ENCODE measurements at regions not wholly inside any gene's neighbourhood (a gene's known extent, or its start where the extent isn't known, plus 50 kb on each side); places are given as distances from the start of the nearest gene placed in this dataset.
A peak's percentile ranks its signal among the peaks of the same experiment; 100 is the strongest.
"Not testable (repeated sequence)": the region's sequence is repeated elsewhere in the genome, so short reads cannot be mapped to it uniquely, and the experiment has no call there.

GRCh38 chr4:40681600-40681999 is 51.9 kb upstream of the RBM47 start:
- H3F3A ChIP-seq (replicated peaks; ENCODE audit: low read depth), result no peaks in the 10 kb centered on the region
- Mint-ChIP-seq H3K9me3 (no peaks in the 10 kb centered on the region), H3K27ac (no peak overlapping the region), H3K4me3 (no peak overlapping the region), H3K36me3 (ENCODE audit: low read depth) (no peaks in the 10 kb centered on the region), H3K4me1 (no peaks in the 10 kb centered on the region; the same call in 1 of the 3 replicates), H3K27me3 (ENCODE audit: insufficient read depth, low read depth, poor library complexity) (peaks cover 2% of the 10 kb centered on the region)
- no peaks in the 10 kb centered on the region for H3K9me2 ChIP-seq (ENCODE audit: insufficient read depth)
- H2AFZ ChIP-seq, result peak overlapping the region; percentile 75
- H3K4me2 ChIP-seq, result no peak overlapping the region
- no peaks in the 10 kb centered on the region for H3K4me1 ChIP-seq (ENCODE audit: insufficient read depth)
- DNase-seq (ENCODE audit: low spot score) (no peak), ATAC-seq (no peak)
- H3K4me3 ChIP-seq, result no peak overlapping the region
- H3K36me3 ChIP-seq (ENCODE audit: insufficient read depth), result no peaks in the 10 kb centered on the region
- H3K27me3 ChIP-seq (ENCODE audit: insufficient read depth), result no peaks in the 10 kb centered on the region
- no peak overlapping the region for H3K27ac ChIP-seq (ENCODE audit: low read depth)
- H4K20me1 ChIP-seq (replicated peaks; ENCODE audit: insufficient read depth), result no peaks in the 10 kb centered on the region
- no peak for TF ChIP-seq POLR2AphosphoS5 (IDR thresholded peaks at IDR 0.05; ENCODE audit: low read depth)
- no peak for TF ChIP-seq STAT1 (IDR thresholded peaks at IDR 0.05; ENCODE audit: unreplicated experiment)
- H3K79me2 ChIP-seq (replicated peaks; ENCODE audit: insufficient read depth), result no peaks in the 10 kb centered on the region

- no peak for DNase-seq (ENCODE audit: low spot score)
- Histone ChIP-seq H3K4me1 (ENCODE audit: insufficient read depth) (no peaks in the 10 kb centered on the region), H3K9me2 (ENCODE audit: insufficient read depth) (no peaks in the 10 kb centered on the region), H3K36me3 (ENCODE audit: insufficient read depth) (no peaks in the 10 kb centered on the region), H3K4me3 (no peak overlapping the region), H3K4me2 (no peak overlapping the region), H3F3A (replicated peaks; ENCODE audit: low read depth) (no peaks in the 10 kb centered on the region), H2AFZ (peak overlapping the region; percentile 60), H3K79me2 (replicated peaks; ENCODE audit: insufficient read depth) (no peaks in the 10 kb centered on the region), H4K20me1 (replicated peaks; ENCODE audit: insufficient read depth) (no peaks in the 10 kb centered on the region), H3K27ac (ENCODE audit: low read depth) (no peak overlapping the region), H3K27me3 (ENCODE audit: insufficient read depth) (no peaks in the 10 kb centered on the region)
- no peak for ATAC-seq
- Mint-ChIP-seq H3K36me3 (ENCODE audit: low read depth) (no peaks in the 10 kb centered on the region), H3K27ac (no peak overlapping the region), H3K9me3 (no peaks in the 10 kb centered on the region), H3K4me1 (no peaks in the 10 kb centered on the region; the same call in 1 of the 3 replicates), H3K27me3 (ENCODE audit: insufficient read depth, low read depth, poor library complexity) (peaks cover 2% of the 10 kb centered on the region), H3K4me3 (no peak overlapping the region)
- TF ChIP-seq ZNF462 (CRISPR knock-in tag; IDR thresholded peaks at IDR 0.05) (no peak), NANOG (IDR thresholded peaks at IDR 0.05; ENCODE audit: borderline replicate concordance) (no peak), ZNF331 (CRISPR knock-in tag; IDR thresholded peaks at IDR 0.05; ENCODE audit: low read depth) (no peak), CTCF (conservative IDR thresholded peaks at IDR 0.05; ENCODE audit: low read depth in 2 of 2) (no peak), STAT1 (IDR thresholded peaks at IDR 0.05; ENCODE audit: unreplicated experiment) (no peak), CREB1 (CRISPR knock-in tag; IDR thresholded peaks at IDR 0.05; ENCODE audit: low read depth) (no peak), POLR2AphosphoS5 (IDR thresholded peaks at IDR 0.05; ENCODE audit: low read depth) (no peak)
Observed at GRCh38 chr4:40682290-40683101, 52.8 kb upstream of the RBM47 start.

- H2AFZ ChIP-seq; H3K27me3 ChIP-seq (ENCODE audit: insufficient read depth); H3K4me1 Mint-ChIP-seq; ATAC-seq; H3K4me3 Mint-ChIP-seq; H3K9me2 ChIP-seq (ENCODE audit: insufficient read depth); H4K20me1 ChIP-seq (replicated peaks; ENCODE audit: insufficient read depth); H3K27ac ChIP-seq (ENCODE audit: low read depth); H3K4me1 ChIP-seq (ENCODE audit: insufficient read depth); H3K27ac Mint-ChIP-seq; H3K79me2 ChIP-seq (replicated peaks; ENCODE audit: insufficient read depth); DNase-seq (ENCODE audit: low spot score); H3K9me3 Mint-ChIP-seq; H3F3A ChIP-seq (replicated peaks; ENCODE audit: low read depth); H3K36me3 Mint-ChIP-seq (ENCODE audit: low read depth); H3K36me3 ChIP-seq (ENCODE audit: insufficient read depth); H3K4me2 ChIP-seq; H3K4me3 ChIP-seq; H3K27me3 Mint-ChIP-seq (ENCODE audit: insufficient read depth, low read depth, poor library complexity): not testable (repeated sequence)
Observed at GRCh38 chr4:40683536-40684145, 54.0 kb upstream of the RBM47 start.
